ENCODE measurements at regions not wholly inside any gene's neighbourhood (a gene's known extent, or its start where the extent isn't known, plus 50 kb on each side); places are given as distances from the start of the nearest gene placed in this dataset.

DNA sequence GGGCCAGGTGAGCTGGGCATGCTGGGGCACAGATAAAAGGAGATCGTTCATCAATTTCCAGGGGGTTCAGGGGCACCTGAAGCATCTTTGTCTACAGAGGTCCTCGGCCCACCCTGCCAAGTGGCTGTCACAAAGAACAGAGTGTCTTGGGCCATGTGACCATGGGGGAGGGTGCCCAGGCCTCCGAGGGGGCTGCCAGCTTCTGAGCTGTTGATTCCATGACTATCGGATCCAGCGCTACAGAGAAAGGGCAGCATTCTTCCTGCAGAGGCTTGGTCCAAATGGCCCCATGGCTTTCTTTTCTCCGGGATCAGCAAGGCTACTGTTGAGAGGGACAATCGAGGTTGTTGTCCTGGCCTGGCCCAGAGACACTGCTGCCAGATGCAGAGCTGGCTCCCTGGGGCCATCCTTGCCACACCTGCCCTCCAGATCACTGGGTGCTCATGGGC lies 289.2 kb downstream of the ZSWIM6 start:
- in situ Hi-C loops (cut with HindIII; ENCODE audit: low sequenced_read_pairs), result no loop called here

- in situ Hi-C loops (cut with HindIII; ENCODE audit: low sequenced_read_pairs), result no loop called here
Observed at GRCh38 chr5:61622156-61622555, 290.1 kb downstream of the ZSWIM6 start.

- in situ Hi-C loops (cut with HindIII; ENCODE audit: low sequenced_read_pairs), result no loop called here
Observed at GRCh38 chr5:61623401-61624069, 291.5 kb downstream of the ZSWIM6 start.

GRCh38 chr5:61624553-61625136 lies 292.6 kb downstream of the ZSWIM6 start:
- in situ Hi-C loops (cut with HindIII; ENCODE audit: low sequenced_read_pairs), result no loop called here

DNA sequence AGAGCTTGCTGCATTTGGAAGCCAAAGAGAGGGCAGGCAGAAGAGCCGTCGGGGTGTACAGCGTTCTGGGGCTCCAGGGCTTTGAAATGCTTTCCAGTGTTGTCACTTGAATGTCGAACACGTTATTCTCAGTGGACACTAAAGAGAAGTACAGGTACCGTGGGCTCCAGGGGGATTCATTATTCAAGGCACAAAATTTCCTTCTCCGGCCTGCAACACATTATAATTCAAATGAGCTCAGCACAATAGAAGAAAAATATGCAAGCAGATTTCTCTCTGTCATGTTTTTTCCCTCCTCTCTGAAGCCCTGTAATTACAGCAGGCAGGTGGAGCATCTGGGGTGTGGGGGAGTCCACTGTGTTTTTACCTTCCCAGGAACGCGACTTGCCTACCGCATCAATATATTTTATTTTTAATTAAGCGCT lies 293.1 kb downstream of the ZSWIM6 start:
- in situ Hi-C loops (cut with HindIII; ENCODE audit: low sequenced_read_pairs), result no loop called here

- in situ Hi-C loops (cut with HindIII; ENCODE audit: low sequenced_read_pairs), result no loop called here
Observed at GRCh38 chr5:61625681-61626621, 293.9 kb downstream of the ZSWIM6 start.

GRCh38 chr5:61626639-61627282 lies 294.7 kb downstream of the ZSWIM6 start:
- in situ Hi-C loops (cut with HindIII; ENCODE audit: low sequenced_read_pairs), result no loop called here

GRCh38 chr5:61627531-61627930 lies 295.5 kb downstream of the ZSWIM6 start:
- in situ Hi-C loops (cut with HindIII; ENCODE audit: low sequenced_read_pairs), result no loop called here

DNA sequence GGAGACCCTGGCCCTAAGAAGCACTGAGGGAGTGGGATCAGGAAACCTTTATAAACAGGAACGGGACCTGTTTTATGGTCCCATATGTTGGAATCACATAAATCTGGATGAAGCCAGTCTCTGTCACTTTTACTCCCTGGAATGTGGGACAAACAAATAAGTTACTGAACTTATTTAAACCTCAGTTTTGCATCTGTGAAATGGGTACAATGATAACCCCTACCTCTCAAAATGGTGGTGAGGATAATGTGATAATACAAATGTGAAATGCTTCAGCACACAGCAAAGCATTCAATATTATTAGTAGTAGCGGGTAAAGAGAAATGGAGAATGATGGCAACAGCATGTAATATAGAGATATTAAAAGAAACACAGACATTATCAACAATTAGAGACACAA lies 298.9 kb downstream of the ZSWIM6 start:
- in situ Hi-C loops (cut with HindIII; ENCODE audit: low sequenced_read_pairs), result no loop called here

GRCh38 chr5:61631438-61631941 lies 299.4 kb downstream of the ZSWIM6 start:
- in situ Hi-C loops (cut with HindIII; ENCODE audit: low sequenced_read_pairs), result no loop called here

DNA sequence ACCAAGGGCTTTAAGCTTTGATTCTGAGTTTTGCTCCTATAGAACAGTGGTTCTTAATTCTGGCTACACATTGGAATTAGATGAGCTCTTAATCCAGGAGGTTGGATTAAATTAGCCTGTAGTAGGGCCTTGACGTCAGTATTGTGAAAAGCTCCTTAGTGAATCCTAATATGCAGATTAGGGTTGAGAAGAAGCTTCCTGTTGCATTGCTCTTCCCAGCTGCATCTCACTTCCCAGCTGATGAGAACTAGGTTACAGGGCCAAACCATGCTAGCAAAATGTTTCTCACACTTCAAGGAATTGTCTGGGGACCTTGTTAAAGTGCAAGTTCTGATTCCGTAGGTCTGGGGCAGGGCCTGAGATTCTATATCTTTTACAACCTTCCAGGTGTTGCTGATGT lies 300.0 kb downstream of the ZSWIM6 start:
- in situ Hi-C loops (cut with HindIII; ENCODE audit: low sequenced_read_pairs), result no loop called here

DNA sequence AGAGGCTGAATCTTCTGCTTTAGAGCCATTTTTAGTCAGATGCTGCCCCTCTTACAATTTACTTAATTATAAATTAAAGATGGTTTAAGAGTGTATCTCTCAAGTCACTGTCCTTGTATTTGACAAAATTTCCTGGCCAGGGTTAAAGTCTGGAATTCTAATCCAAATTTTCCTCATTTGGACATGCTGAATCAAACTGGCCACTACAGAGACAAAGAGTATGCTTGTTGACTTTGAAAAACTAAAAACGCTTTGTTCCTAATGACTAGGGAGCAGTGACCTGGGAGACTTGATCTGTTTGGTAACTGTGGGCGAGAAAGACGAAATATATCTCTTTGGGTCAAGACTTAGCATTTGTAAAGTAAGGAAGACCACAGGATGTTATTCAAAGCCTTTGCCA lies 303.2 kb downstream of the ZSWIM6 start:
- in situ Hi-C loops (cut with HindIII; ENCODE audit: low sequenced_read_pairs), result no loop called here

GRCh38 chr5:61637566-61637965 lies 305.5 kb downstream of the ZSWIM6 start:
- in situ Hi-C loops (cut with HindIII; ENCODE audit: low sequenced_read_pairs), result no loop called here

DNA sequence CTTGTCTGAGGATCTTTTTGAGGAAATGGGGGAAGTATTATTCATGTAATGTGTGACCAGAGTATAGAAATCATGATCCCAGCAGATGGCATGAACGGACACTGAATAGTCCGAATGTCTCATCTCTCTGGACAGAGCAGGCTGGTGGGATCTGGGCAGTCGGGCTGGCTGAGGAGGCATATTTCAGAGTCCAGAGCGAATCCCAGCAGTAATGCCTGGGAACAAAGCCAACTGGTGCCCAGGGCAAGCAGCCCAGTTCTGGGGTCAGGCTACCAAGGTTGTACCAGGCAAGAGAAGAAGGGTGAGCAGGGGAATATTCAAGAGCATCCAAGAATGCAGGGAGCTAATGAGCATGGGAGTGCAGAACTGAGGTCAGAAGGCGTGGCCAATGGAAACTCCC lies 306.4 kb downstream of the ZSWIM6 start:
- in situ Hi-C loops (cut with HindIII; ENCODE audit: low sequenced_read_pairs), result no loop called here

DNA sequence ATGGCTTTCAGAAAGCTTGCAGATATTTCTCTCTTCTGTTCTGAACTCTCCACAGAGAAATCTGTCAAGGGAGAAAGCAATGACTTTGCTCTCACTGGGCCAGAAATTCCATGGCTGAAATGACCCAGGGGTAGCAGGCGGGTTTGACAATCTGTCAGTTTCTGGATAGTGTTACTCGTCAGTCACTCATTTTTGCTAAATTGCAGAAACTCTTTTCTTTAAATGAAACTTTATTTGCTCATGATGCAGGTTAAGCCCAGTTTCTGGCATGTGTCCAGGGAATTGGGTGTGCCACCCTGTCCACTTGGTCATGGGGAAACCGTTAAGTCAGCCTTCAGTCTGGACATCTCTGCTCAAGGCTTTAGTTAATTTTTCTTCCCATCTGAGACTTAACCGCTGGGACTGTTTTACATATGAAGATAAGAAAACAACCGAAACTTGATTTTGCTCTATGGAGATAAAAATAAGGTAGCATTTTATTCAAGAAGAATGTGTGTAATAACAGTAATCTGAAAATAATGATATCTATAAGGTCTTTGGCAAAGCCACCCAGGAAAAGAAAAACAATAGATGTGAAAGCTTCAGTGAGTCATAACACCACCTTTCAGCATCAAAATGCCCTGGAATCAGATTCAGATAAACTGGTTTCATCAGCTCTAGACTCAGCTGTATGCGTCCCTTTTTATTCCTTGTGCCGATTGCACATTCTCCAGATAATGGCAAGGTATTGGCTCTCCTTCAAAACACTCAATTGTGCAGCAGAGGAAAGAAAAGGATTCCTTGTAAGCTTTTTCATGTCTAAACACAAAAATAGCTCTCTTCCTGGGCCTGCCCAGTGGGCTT lies 308.3 kb downstream of the ZSWIM6 start:
- in situ Hi-C loops (cut with HindIII; ENCODE audit: low sequenced_read_pairs), result no loop called here

DNA sequence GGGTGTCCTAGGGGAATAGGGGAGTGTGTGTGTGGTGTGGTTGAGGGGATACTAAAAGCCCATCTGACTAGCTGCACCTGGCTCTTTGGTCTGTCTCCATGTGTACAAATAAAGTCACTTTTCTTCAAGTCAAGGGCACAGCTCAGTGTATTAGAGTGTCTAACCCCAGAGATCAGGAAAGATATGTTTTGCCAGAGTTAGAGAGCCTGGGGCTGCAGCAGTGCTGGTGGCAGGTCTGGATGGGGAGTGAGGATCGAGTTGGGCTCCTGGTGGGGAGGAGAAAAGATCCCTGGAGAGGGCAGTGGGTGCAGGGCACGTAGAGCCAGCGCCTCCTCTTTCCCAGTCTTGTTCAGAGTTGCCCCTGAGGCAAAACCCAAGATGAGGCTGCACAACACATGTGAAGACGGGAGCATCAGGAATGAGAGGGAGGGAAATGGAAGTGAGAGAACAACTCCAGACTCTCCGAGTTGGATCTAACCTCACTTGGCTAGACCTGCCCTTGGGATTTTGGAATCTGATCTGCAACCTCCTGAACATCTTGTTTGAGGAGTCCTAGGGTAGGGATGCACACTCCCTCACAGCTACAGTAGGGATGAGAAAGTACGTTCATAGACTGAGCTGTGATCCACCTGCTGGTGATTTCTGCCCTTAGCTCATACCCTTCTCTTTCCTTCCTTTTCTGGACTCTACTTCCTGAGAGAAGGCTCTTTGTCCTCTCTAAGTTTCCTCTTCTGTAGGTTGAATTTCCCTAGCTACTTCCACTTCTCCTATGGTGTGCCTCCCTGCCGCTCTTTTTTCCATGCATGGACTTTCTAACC lies 309.9 kb downstream of the ZSWIM6 start:
- in situ Hi-C loops (cut with HindIII; ENCODE audit: low sequenced_read_pairs), result no loop called here

DNA sequence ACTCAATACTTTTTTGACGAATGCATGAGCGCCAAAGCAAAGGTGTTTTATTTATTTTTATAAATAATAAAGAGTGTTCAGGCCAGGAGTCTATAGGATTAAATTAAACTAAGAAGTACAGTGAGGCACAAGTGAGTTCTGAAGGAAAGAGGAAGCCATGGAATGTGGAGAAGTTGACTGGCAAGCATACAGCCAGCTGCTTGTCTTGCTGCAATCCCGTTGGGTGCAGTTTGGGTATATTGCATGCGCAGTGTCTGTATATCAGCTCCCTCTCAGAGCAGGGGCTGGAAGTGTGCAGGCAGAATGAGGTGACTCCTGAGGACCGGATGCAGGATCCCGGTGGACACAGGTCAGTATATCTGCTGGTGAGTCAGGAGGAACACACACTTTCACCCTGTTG lies 315.6 kb downstream of the ZSWIM6 start:
- in situ Hi-C loops (cut with HindIII; ENCODE audit: low sequenced_read_pairs), result no loop called here

- in situ Hi-C loops (cut with HindIII; ENCODE audit: low sequenced_read_pairs), result no loop called here
Observed at GRCh38 chr5:61649231-61649630, 317.2 kb downstream of the ZSWIM6 start.

DNA sequence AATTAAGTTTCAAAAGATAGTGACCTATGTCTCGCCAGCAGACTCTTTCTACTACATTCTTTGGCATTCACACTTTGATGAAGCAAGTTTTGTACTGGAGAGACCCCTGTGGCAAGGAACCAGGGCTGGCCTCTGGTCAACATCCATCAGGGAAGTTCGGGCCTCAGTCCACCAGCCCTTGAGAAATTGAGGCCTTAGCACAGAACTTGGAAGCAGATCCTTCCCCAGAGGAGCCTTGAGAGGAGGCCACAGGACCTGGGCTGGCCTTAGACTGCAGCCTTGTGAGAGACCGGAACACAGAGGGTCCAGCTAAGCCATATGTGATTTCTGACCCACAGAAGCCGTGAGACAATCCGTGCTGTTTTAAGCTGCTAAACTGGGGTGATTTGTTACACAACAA lies 317.9 kb downstream of the ZSWIM6 start:
- in situ Hi-C loops (cut with HindIII; ENCODE audit: low sequenced_read_pairs), result no loop called here
